ENCODE measurements at regions not wholly inside any gene's neighbourhood (a gene's known extent, or its start where the extent isn't known, plus 50 kb on each side); places are given as distances from the start of the nearest gene placed in this dataset.

GRCh38 chrX:5638572-5638971, 590.1 kb downstream of the NLGN4X start:
- TF ChIP-seq BHLHE40 (IDR thresholded peaks at IDR 0.05; ENCODE audit: borderline replicate concordance) (no peak), SUZ12 (IDR thresholded peaks at IDR 0.05) (no peak), HDGF (IDR thresholded peaks at IDR 0.05; ENCODE audit: borderline replicate concordance) (no peak), FOXM1 (IDR thresholded peaks at IDR 0.05; ENCODE audit: borderline replicate concordance) (no peak), SP1 (IDR thresholded peaks at IDR 0.05) (no peak), FOXA1 (IDR thresholded peaks at IDR 0.05) (no peak), TARDBP (IDR thresholded peaks at IDR 0.05) (no peak), ZNF384 (IDR thresholded peaks at IDR 0.05) (no peak), L3MBTL2 (conservative IDR thresholded peaks at IDR 0.05) (no peak), NFRKB (IDR thresholded peaks at IDR 0.05) (no peak), ELF4 (IDR thresholded peaks at IDR 0.05) (no peak)
